Skeletal muscle cell (primary cell): ENCODE measurements at regions not wholly inside any gene's neighbourhood (a gene's known extent, or its start where the extent isn't known, plus 50 kb on each side); places are given as distances from the start of the nearest gene placed in this dataset.

Source experiments
- DNase-seq: peaks from one replicate; pipeline ENCODE4 v3.0.0-alpha.2; 2010; ENCODE audit warnings: low read depth
- H3K4me3 ChIP-seq: 2 replicates; pipeline ENCODE4 v1.5.1; 2011; ENCODE audit warnings: low read depth, mild to moderate bottlenecking, control low read depth, low read length, moderate library complexity

GRCh38 chr2:118290411-118291250 is 202.4 kb downstream of the INSIG2 start:
- H3K4me3 ChIP-seq = no peak overlapping the region
- DNase-seq = no peak

- no peak overlapping the region for H3K4me3 ChIP-seq
- DNase-seq = no peak
Measured at GRCh38 chr2:118279005-118279404, 190.7 kb downstream of the INSIG2 start.

GRCh38 chr2:118278046-118278445 is 189.8 kb downstream of the INSIG2 start:
- DNase-seq = no peak
- H3K4me3 ChIP-seq = no peak overlapping the region

GRCh38 chr2:118274841-118275510 is 186.7 kb downstream of the INSIG2 start:
- no peak overlapping the region for H3K4me3 ChIP-seq
- DNase-seq = no peak

- no peak for DNase-seq
- no peak overlapping the region for H3K4me3 ChIP-seq
Measured at GRCh38 chr2:118272391-118272790, 184.1 kb downstream of the INSIG2 start.

GRCh38 chr2:118269408-118270051 is 181.3 kb downstream of the INSIG2 start:
- no peak overlapping the region for H3K4me3 ChIP-seq
- DNase-seq = no peak

- DNase-seq = no peak
- no peak overlapping the region for H3K4me3 ChIP-seq
Measured at GRCh38 chr2:118268268-118268667, 180.0 kb downstream of the INSIG2 start.

GRCh38 chr2:118265873-118266455 is 177.7 kb downstream of the INSIG2 start:
- H3K4me3 ChIP-seq = no peak overlapping the region
- DNase-seq = no peak

- DNase-seq = no peak
- H3K4me3 ChIP-seq = no peak overlapping the region
Measured at GRCh38 chr2:118264232-118264990, 176.1 kb downstream of the INSIG2 start.

- no peak for DNase-seq
- no peak overlapping the region for H3K4me3 ChIP-seq
Measured at GRCh38 chr2:118257696-118258095, 169.4 kb downstream of the INSIG2 start.

- DNase-seq = no peak
Measured at GRCh38 chr2:118255771-118256372, 167.6 kb downstream of the INSIG2 start.

GRCh38 chr2:118255301-118255700 is 167.0 kb downstream of the INSIG2 start:
- no peak overlapping the region for H3K4me3 ChIP-seq

More at GRCh38 chr2:118255771-118256372, 167.6 kb downstream of the INSIG2 start:
- no peak overlapping the region for H3K4me3 ChIP-seq

GRCh38 chr2:118254116-118254515 is 165.8 kb downstream of the INSIG2 start:
- no peak overlapping the region for H3K4me3 ChIP-seq
- DNase-seq = no peak

More at GRCh38 chr2:118255301-118255700, 167.0 kb downstream of the INSIG2 start:
- no peak for DNase-seq

GRCh38 chr2:118251427-118251826 is 163.2 kb downstream of the INSIG2 start:
- H3K4me3 ChIP-seq = no peak overlapping the region
- no peak for DNase-seq

GRCh38 chr2:118250463-118250862 is 162.2 kb downstream of the INSIG2 start:
- H3K4me3 ChIP-seq = no peak overlapping the region
- no peak for DNase-seq

- no peak for DNase-seq
- H3K4me3 ChIP-seq = no peak overlapping the region
Measured at GRCh38 chr2:118250001-118250400, 161.7 kb downstream of the INSIG2 start.

GRCh38 chr2:118249531-118249930 is 161.3 kb downstream of the INSIG2 start:
- H3K4me3 ChIP-seq = no peak overlapping the region
- no peak for DNase-seq

- H3K4me3 ChIP-seq = no peak overlapping the region
- DNase-seq = no peak
Measured at GRCh38 chr2:118246726-118247125, 158.5 kb downstream of the INSIG2 start.

GRCh38 chr2:118246079-118246478 is 157.8 kb downstream of the INSIG2 start:
- no peak for DNase-seq
- H3K4me3 ChIP-seq = no peak overlapping the region
